Neuron (in vitro differentiated cells): ENCODE measurements at regions not wholly inside any gene's neighbourhood (a gene's known extent, or its start where the extent isn't known, plus 50 kb on each side); places are given as distances from the start of the nearest gene placed in this dataset.

Experiments
- H2AFZ ChIP-seq: one replicate; pipeline ENCODE4 v1.6.1; 2013; ENCODE audit warnings: low read depth, mild to moderate bottlenecking, inconsistent platforms, low read length, moderate library complexity
- H3K27me3 ChIP-seq: one replicate; pipeline ENCODE4 v1.6.1; 2013; ENCODE audit warnings: low read length; ENCODE audit not compliant: insufficient read depth
- H3K36me3 ChIP-seq: one replicate; pipeline ENCODE4 v1.6.1; 2013; ENCODE audit warnings: low read length; ENCODE audit not compliant: insufficient read depth
- H3K4me1 ChIP-seq: one replicate; pipeline ENCODE4 v1.6.1; 2013; ENCODE audit warnings: low read length; ENCODE audit not compliant: insufficient read depth
- H3K4me3 ChIP-seq: 2 replicates; pipeline ENCODE4 v1.5.1; 2013; ENCODE audit warnings: mild to moderate bottlenecking, low read length, moderate library complexity
- H3K9me3 ChIP-seq: one replicate; pipeline ENCODE4 v1.6.1; 2013; ENCODE audit warnings: low read length

GRCh38 chr18:34600874-34601656 is 109.0 kb upstream of the DTNA start:
- no peaks in the 10 kb centered on the region for H3K9me3 ChIP-seq
- H2AFZ ChIP-seq, result no peak overlapping the region
- H3K27me3 ChIP-seq, result no peaks in the 10 kb centered on the region
- H3K4me1 ChIP-seq, result no peaks in the 10 kb centered on the region
- no peak overlapping the region for H3K4me3 ChIP-seq
- H3K36me3 ChIP-seq, result no peaks in the 10 kb centered on the region

- H2AFZ ChIP-seq, result no peak overlapping the region
- H3K4me1 ChIP-seq, result no peaks in the 10 kb centered on the region
- no peaks in the 10 kb centered on the region for H3K36me3 ChIP-seq
- no peak overlapping the region for H3K4me3 ChIP-seq
- H3K27me3 ChIP-seq, result no peaks in the 10 kb centered on the region
- no peaks in the 10 kb centered on the region for H3K9me3 ChIP-seq
Observed at GRCh38 chr18:34604591-34604990, 105.5 kb upstream of the DTNA start.

- Histone ChIP-seq H3K36me3 (no peaks in the 10 kb centered on the region), H3K4me1 (no peaks in the 10 kb centered on the region), H3K27me3 (no peaks in the 10 kb centered on the region), H3K4me3 (no peak overlapping the region), H3K9me3 (no peaks in the 10 kb centered on the region), H2AFZ (no peak overlapping the region)
Observed at GRCh38 chr18:34606851-34607250, 103.2 kb upstream of the DTNA start.

- H3K9me3 ChIP-seq, result no peaks in the 10 kb centered on the region
- H3K4me1 ChIP-seq, result no peaks in the 10 kb centered on the region
- no peaks in the 10 kb centered on the region for H3K27me3 ChIP-seq
- no peak overlapping the region for H3K4me3 ChIP-seq
- no peaks in the 10 kb centered on the region for H3K36me3 ChIP-seq
- H2AFZ ChIP-seq, result no peak overlapping the region
Observed at GRCh38 chr18:34608064-34608463, 102.0 kb upstream of the DTNA start.

GRCh38 chr18:34609986-34610648 is 100.0 kb upstream of the DTNA start:
- no peak overlapping the region for H3K4me3 ChIP-seq
- no peaks in the 10 kb centered on the region for H3K36me3 ChIP-seq
- no peaks in the 10 kb centered on the region for H3K9me3 ChIP-seq
- no peak overlapping the region for H2AFZ ChIP-seq
- no peaks in the 10 kb centered on the region for H3K27me3 ChIP-seq
- no peaks in the 10 kb centered on the region for H3K4me1 ChIP-seq

- Histone ChIP-seq H3K4me1 (no peaks in the 10 kb centered on the region), H3K4me3 (no peak overlapping the region), H3K36me3 (no peaks in the 10 kb centered on the region), H2AFZ (no peak overlapping the region), H3K27me3 (no peaks in the 10 kb centered on the region), H3K9me3 (no peaks in the 10 kb centered on the region)
Observed at GRCh38 chr18:34611904-34612303, 98.2 kb upstream of the DTNA start.

GRCh38 chr18:34620258-34620861 is 89.7 kb upstream of the DTNA start:
- Histone ChIP-seq H3K27me3 (peaks cover 6% of the 10 kb centered on the region), H2AFZ (no peak overlapping the region), H3K4me1 (no peaks in the 10 kb centered on the region), H3K36me3 (no peaks in the 10 kb centered on the region), H3K4me3 (no peak overlapping the region), H3K9me3 (no peaks in the 10 kb centered on the region)

GRCh38 chr18:34623557-34623956 is 86.5 kb upstream of the DTNA start:
- no peaks in the 10 kb centered on the region for H3K36me3 ChIP-seq
- H3K4me3 ChIP-seq, result no peak overlapping the region
- H3K4me1 ChIP-seq, result no peaks in the 10 kb centered on the region
- no peaks in the 10 kb centered on the region for H3K9me3 ChIP-seq
- H3K27me3 ChIP-seq, result peaks cover 6% of the 10 kb centered on the region
- H2AFZ ChIP-seq, result no peak overlapping the region

- Histone ChIP-seq H3K4me3 (no peak overlapping the region), H3K9me3 (no peaks in the 10 kb centered on the region), H3K27me3 (no peaks in the 10 kb centered on the region), H3K36me3 (no peaks in the 10 kb centered on the region), H3K4me1 (no peaks in the 10 kb centered on the region), H2AFZ (no peak overlapping the region)
Observed at GRCh38 chr18:34624551-34624950, 85.5 kb upstream of the DTNA start.

GRCh38 chr18:34626404-34627136 is 83.5 kb upstream of the DTNA start:
- no peak overlapping the region for H3K4me3 ChIP-seq
- H3K27me3 ChIP-seq, result no peaks in the 10 kb centered on the region
- H3K4me1 ChIP-seq, result no peaks in the 10 kb centered on the region
- H3K36me3 ChIP-seq, result no peaks in the 10 kb centered on the region
- H2AFZ ChIP-seq, result no peak overlapping the region
- no peaks in the 10 kb centered on the region for H3K9me3 ChIP-seq

GRCh38 chr18:34627137-34627920 is 82.8 kb upstream of the DTNA start:
- Histone ChIP-seq H3K4me1 (no peaks in the 10 kb centered on the region), H3K36me3 (no peaks in the 10 kb centered on the region), H3K9me3 (no peaks in the 10 kb centered on the region), H3K27me3 (no peaks in the 10 kb centered on the region), H3K4me3 (no peak overlapping the region), H2AFZ (no peak overlapping the region)

GRCh38 chr18:34631093-34631966 is 78.8 kb upstream of the DTNA start:
- Histone ChIP-seq H3K27me3 (no peaks in the 10 kb centered on the region), H3K9me3 (no peaks in the 10 kb centered on the region), H3K4me1 (no peaks in the 10 kb centered on the region), H2AFZ (no peak overlapping the region), H3K36me3 (no peaks in the 10 kb centered on the region), H3K4me3 (no peak overlapping the region)
